OCI-LY3 (cell line): ENCODE measurements at regions not wholly inside any gene's neighbourhood (a gene's known extent, or its start where the extent isn't known, plus 50 kb on each side); places are given as distances from the start of the nearest gene placed in this dataset.

Experiments used
- EZH2phosphoT487 ChIP-seq: fragments of 200-600 bp; shearing (Covaris generic); IDR thresholded peaks from 2 replicates; pipeline ENCODE4 v1.6.1; 2018; ENCODE audit warnings: antibody characterized with exemption, mixed run types, low read depth
- TF ChIP-seq, protein P1 (sequence below): fragments of 200-600, 300-600 bp; sonication (generic); IDR thresholded peaks from 2 replicates; pipeline ENCODE4 v1.5.1; 2014; ENCODE audit warnings: antibody characterized with exemption, low read length, low read depth

DNA sequence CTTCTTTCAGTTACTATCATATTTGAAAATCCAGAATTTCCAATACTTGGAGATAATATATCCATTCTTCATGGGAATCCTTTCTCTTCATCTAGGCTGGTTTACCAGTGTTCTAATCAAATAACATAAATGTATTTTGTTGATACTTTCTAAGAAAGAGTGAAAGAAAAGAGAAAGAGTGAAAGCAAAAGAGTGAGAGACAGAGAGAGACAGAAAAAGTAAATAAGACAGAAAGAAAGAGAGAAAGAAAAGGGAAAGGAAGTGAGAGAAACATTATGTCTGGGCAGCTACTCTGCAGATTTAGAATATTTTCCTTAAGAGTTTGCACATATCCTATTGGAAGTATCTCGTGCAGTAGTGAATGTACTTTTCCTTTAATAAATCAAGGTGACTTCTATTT lies 781.0 kb upstream of the GJE1 start:
- TF ChIP-seq, protein P1, sequence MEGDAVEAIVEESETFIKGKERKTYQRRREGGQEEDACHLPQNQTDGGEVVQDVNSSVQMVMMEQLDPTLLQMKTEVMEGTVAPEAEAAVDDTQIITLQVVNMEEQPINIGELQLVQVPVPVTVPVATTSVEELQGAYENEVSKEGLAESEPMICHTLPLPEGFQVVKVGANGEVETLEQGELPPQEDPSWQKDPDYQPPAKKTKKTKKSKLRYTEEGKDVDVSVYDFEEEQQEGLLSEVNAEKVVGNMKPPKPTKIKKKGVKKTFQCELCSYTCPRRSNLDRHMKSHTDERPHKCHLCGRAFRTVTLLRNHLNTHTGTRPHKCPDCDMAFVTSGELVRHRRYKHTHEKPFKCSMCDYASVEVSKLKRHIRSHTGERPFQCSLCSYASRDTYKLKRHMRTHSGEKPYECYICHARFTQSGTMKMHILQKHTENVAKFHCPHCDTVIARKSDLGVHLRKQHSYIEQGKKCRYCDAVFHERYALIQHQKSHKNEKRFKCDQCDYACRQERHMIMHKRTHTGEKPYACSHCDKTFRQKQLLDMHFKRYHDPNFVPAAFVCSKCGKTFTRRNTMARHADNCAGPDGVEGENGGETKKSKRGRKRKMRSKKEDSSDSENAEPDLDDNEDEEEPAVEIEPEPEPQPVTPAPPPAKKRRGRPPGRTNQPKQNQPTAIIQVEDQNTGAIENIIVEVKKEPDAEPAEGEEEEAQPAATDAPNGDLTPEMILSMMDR = no peak
- TF ChIP-seq EZH2phosphoT487 = no peak
